ENCODE measurements at regions not wholly inside any gene's neighbourhood (a gene's known extent, or its start where the extent isn't known, plus 50 kb on each side); places are given as distances from the start of the nearest gene placed in this dataset.

DNA sequence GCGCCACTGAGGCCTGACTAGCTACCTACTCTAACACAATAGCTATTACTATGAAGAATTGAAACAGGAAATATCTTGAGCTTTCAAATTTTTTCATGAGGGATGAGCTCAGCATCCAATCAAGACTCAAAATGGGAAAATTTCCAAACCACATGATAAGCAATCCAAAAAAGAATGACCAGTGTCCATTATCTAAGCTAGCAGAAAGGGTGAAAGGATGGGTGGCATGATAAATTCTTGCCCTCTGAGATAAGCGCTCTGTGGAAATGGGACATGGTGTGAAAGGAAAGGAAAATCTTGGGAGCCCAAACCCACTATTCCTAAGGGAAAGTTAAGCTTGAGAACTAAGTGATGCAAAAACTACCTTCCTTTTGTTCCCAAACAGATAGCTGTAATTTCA is 170.2 kb upstream of the NREP start:
- TF ChIP-seq POLR2A (IDR thresholded peaks at IDR 0.05; ENCODE audit: extremely low read depth, insufficient read length) (no peak), MYC (IDR thresholded peaks at IDR 0.05; ENCODE audit: low read depth, low read length) (no peak)
- TF ChIP-seq, protein P1, sequence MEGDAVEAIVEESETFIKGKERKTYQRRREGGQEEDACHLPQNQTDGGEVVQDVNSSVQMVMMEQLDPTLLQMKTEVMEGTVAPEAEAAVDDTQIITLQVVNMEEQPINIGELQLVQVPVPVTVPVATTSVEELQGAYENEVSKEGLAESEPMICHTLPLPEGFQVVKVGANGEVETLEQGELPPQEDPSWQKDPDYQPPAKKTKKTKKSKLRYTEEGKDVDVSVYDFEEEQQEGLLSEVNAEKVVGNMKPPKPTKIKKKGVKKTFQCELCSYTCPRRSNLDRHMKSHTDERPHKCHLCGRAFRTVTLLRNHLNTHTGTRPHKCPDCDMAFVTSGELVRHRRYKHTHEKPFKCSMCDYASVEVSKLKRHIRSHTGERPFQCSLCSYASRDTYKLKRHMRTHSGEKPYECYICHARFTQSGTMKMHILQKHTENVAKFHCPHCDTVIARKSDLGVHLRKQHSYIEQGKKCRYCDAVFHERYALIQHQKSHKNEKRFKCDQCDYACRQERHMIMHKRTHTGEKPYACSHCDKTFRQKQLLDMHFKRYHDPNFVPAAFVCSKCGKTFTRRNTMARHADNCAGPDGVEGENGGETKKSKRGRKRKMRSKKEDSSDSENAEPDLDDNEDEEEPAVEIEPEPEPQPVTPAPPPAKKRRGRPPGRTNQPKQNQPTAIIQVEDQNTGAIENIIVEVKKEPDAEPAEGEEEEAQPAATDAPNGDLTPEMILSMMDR (IDR thresholded peaks at IDR 0.05; ENCODE audit: low read depth, low read length): no peak
